ENCODE measurements at regions not wholly inside any gene's neighbourhood (a gene's known extent, or its start where the extent isn't known, plus 50 kb on each side); places are given as distances from the start of the nearest gene placed in this dataset.

DNA sequence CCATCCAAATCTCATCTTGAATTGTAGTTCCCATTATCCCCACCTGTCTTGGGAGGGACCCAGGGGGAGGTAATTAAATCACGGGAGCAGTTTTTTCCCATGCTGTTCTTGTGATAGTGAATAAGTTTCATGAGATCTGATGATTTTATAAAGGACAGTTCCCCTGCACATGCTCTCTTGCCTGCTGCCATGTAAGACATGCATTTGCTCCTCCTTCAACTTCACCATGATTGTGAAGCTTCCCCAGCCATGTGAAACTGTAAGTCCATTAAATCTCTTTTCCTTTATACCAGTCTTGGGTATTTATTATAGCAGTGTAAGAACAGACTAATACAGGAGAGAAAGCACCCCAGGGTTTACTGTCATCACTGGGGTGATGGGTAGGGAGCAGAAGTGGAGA lies 220.4 kb upstream of the NUDT4 start:
- ATAC-seq (no peak), DNase-seq (no peak)
- peaks cover 8% of the 10 kb centered on the region for H3K27me3 Mint-ChIP-seq (ENCODE audit: low read depth)
- H3K4me3 Mint-ChIP-seq, result no peak overlapping the region
- ChIA-PET POLR2A (no interaction called here), CTCF (no interaction called here)
- no peaks in the 10 kb centered on the region for H3K9me3 Mint-ChIP-seq (ENCODE audit: insufficient read depth)
- H3K27ac Mint-ChIP-seq, result no peak overlapping the region
- H3K36me3 Mint-ChIP-seq (ENCODE audit: low read depth), result no peaks in the 10 kb centered on the region
- H3K4me1 Mint-ChIP-seq (ENCODE audit: low read depth), result no peaks in the 10 kb centered on the region

DNA sequence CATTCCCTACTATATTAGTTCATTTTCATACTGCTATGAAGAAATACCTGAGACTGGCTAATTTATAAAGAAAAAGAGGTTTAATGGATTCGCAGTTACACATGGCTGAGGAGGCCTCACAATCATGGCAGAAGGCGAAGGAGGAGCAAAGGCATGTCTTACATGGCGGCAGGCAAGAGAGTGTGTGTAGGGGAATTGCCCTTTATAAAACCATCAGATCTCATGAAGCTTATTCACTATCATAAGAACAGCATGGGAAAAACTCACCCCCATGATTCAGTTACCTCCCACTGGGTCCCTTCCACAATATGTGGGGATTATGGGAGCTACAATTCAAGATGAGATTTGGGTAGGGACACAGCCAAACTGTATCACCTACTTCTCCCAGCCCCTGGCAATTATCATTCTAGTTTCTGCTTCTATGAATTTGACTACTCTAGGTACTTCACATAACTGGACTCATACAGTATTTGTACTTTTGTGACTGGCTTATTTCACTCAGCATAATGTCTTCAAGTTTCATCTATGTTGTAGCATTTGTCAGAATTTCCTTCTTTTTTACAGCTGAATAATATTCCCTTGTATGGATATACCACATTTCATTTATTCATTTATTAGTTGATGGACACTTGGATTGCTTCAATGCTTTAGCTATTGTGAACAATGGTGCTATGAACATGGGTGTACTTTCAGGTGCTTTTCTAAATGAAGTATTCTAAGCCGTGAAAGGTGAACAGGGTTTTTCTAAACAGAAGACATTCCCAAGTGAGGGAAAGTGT lies 219.5 kb upstream of the NUDT4 start:
- ChIA-PET POLR2A (no interaction called here), CTCF (no interaction called here)
- Mint-ChIP-seq H3K4me3 (no peak overlapping the region), H3K27me3 (ENCODE audit: low read depth) (peaks cover 8% of the 10 kb centered on the region), H3K27ac (no peak overlapping the region), H3K4me1 (ENCODE audit: low read depth) (no peaks in the 10 kb centered on the region), H3K36me3 (ENCODE audit: low read depth) (no peaks in the 10 kb centered on the region), H3K9me3 (ENCODE audit: insufficient read depth) (no peaks in the 10 kb centered on the region)
- no peak for ATAC-seq
- no peak for DNase-seq

DNA sequence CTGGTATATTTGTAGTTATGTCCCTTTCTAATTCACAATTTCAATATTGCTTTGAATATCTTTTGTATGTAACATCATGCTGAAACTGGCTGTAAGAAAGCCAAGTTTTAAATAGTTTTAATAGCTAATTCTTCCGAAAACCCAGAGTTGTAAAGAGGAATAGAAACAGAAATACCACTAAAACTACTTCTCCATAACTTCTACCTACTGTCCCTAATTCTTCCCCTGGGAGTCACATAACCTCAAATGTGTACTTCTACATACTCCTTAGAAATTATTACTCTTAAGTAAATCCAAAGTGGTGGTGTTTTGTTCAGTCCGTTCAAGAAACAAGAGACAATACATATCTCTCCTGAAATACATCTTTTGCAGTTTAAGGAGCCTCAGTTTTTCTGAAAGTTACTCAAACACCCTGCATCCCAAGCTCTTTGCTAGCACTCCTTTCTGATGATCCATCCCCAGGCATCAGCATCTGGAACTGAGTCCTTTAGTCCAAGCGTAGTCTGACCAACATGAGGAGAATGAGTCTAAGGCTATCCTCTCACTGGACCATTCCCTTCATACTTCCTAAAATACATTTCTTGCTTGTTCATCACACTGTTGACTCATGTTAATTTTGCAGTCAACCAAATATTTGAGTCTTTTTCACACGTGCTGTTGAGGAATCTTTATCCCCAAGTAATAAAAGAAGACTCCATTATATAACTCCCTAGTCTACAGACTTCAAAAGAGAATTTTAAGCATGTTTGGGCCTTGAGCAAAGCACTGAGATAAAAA lies 214.3 kb upstream of the NUDT4 start:
- H3K4me3 Mint-ChIP-seq, result no peak overlapping the region
- no peak for DNase-seq
- H3K4me1 Mint-ChIP-seq (ENCODE audit: low read depth), result peaks cover 4% of the 10 kb centered on the region
- H3K27ac Mint-ChIP-seq, result no peak overlapping the region
- ATAC-seq, result no peak
- POLR2A ChIA-PET, result no interaction called here
- CTCF ChIA-PET, result interaction anchor here (0.7 kb wide), 1 partner anchor 27 kb away, joined by 3 read pairs; no protein-coding TSS in a partner anchor
- peaks cover 7% of the 10 kb centered on the region for H3K27me3 Mint-ChIP-seq (ENCODE audit: low read depth)
- H3K9me3 Mint-ChIP-seq (ENCODE audit: insufficient read depth), result no peaks in the 10 kb centered on the region
- H3K36me3 Mint-ChIP-seq (ENCODE audit: low read depth), result no peaks in the 10 kb centered on the region

DNA sequence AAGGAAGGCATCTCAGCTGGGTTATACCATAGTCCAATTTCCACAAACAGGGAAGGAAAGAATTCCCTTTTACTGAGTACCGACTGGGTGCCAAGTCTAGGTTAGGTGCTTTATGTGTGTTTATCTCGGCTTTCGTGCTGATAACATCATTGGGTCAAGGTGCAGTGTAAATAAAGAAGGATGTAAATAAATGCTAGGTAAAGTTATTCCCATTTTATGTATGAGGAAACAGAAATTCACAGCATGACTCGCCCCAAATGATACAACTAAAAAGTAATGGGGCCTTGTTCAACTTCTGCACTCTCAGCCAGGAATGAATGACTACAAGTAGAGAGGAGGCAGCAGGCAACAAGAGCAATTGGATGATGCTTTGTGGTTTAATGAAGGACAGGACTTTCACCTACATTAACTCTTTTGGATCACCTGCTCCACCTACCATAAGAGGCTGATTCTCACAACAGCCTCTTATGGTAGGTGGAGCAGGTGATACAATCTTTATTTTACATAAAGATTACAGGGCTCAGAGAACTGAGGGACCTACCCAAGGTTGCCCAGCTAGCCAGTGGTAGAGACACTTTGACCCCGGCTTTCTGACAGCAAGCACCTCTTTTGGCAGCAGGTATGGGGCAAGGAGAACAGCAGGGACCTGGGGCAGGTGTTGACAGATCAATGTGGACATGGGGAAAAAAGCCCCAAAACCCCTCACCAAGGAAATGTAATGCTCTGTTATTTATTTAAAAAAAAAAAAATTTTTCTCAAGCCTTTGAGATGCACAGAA lies 213.4 kb upstream of the NUDT4 start:
- no peaks in the 10 kb centered on the region for H3K36me3 Mint-ChIP-seq (ENCODE audit: low read depth)
- ChIA-PET CTCF (no interaction called here), POLR2A (no interaction called here)
- DNase-seq, result no peak
- no peaks in the 10 kb centered on the region for H3K9me3 Mint-ChIP-seq (ENCODE audit: insufficient read depth)
- H3K27me3 Mint-ChIP-seq (ENCODE audit: low read depth), result peaks cover 7% of the 10 kb centered on the region
- peaks cover 4% of the 10 kb centered on the region for H3K4me1 Mint-ChIP-seq (ENCODE audit: low read depth)
- H3K27ac Mint-ChIP-seq, result no peak overlapping the region
- ATAC-seq, result no peak
- no peak overlapping the region for H3K4me3 Mint-ChIP-seq

DNA sequence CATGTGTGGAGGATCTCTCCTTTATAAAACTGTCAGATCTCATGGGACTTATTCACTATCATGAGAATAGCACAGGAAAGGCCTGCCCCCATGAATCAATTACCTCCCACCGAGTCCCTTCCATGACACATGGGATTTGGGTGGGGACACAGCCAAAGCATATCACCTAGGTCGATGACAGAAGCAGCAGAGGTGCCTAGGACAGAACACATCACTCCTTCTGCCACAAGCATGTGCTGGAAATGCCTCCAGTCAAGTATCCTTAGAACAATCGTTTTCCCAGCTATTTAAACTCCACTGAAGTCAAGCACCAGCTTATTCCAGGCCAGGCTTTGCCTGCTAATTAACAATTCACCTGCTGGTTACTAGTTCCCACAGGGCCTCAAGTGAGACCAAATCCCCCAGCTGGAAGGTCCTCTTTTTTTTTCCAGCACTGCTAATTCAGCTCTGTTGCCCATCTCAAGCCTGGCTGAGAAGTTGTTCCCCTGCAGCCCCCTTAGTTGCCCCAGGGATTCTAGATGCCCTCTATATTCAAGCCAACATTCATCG lies 212.3 kb upstream of the NUDT4 start:
- Mint-ChIP-seq H3K4me1 (ENCODE audit: low read depth) (peaks cover 4% of the 10 kb centered on the region), H3K36me3 (ENCODE audit: low read depth) (no peaks in the 10 kb centered on the region), H3K27ac (no peak overlapping the region), H3K27me3 (ENCODE audit: low read depth) (peaks cover 7% of the 10 kb centered on the region), H3K4me3 (no peak overlapping the region), H3K9me3 (ENCODE audit: insufficient read depth) (no peaks in the 10 kb centered on the region)
- DNase-seq, result no peak
- no peak for ATAC-seq
- ChIA-PET POLR2A (no interaction called here), CTCF (no interaction called here)

DNA sequence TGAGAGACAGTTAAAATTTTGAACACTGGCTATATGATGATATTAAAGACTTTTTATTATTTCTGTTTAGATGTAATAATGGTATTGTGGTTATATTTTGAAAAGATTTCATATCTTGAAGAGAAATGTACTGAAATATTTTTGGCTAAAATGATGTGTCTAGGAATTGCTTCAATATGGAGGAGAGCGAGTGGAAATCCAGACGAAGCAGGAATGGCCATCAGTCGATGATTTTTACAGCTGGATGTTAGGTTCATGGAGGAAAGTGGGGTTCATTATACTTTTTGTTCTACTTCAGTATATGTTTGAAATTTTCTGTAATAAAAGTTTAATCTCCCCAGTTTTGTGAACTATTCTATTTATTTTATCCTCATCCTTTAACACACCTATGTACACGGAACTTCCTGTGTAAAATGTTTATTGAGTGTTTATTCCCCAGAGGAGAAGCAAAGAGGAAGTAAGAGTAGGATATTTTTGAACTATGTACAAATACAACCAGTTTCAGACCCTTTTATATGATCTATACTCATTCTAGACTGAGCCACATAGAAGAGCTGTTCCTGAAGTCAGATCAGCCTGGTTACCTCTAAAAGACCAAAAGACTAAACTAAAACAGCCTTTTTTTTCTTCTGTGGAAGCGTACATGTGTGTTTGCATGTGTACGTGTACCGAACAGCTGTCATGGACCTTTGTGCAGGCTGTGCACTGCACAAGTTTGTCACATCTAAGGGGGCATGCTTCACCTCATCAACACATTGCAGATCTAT lies 211.0 kb upstream of the NUDT4 start:
- no peak overlapping the region for H3K27ac Mint-ChIP-seq
- ChIA-PET POLR2A (no interaction called here), CTCF (no interaction called here)
- H3K4me3 Mint-ChIP-seq, result no peak overlapping the region
- DNase-seq (no peak), ATAC-seq (no peak)
- peaks cover 4% of the 10 kb centered on the region for H3K4me1 Mint-ChIP-seq (ENCODE audit: low read depth)
- no peaks in the 10 kb centered on the region for H3K9me3 Mint-ChIP-seq (ENCODE audit: insufficient read depth)
- H3K27me3 Mint-ChIP-seq (ENCODE audit: low read depth), result peaks cover 2% of the 10 kb centered on the region
- H3K36me3 Mint-ChIP-seq (ENCODE audit: low read depth), result no peaks in the 10 kb centered on the region

DNA sequence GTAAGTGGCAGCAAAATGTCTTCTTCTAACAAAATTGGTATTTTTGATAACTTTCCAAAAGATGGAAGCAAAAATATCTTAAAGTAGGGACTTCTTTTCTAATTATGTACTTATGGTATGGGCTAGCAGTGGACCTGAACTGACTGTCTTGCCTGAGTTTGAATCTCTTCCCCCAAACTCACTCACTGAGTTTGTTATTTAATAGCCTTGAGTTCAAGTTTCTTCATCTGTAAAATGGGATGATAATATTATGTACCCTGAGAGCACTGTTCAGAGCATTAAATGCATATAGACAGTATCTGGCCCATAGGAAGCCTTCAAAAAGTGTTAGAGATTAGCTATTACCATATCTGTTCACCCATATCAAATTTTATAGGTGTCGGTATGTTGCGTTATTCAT lies 210.4 kb upstream of the NUDT4 start:
- ChIA-PET POLR2A (no interaction called here), CTCF (no interaction called here)
- no peaks in the 10 kb centered on the region for H3K9me3 Mint-ChIP-seq (ENCODE audit: insufficient read depth)
- H3K4me1 Mint-ChIP-seq (ENCODE audit: low read depth), result peaks cover 4% of the 10 kb centered on the region
- H3K27me3 Mint-ChIP-seq (ENCODE audit: low read depth), result peaks cover 2% of the 10 kb centered on the region
- H3K4me3 Mint-ChIP-seq, result no peak overlapping the region
- DNase-seq, result no peak
- H3K27ac Mint-ChIP-seq, result no peak overlapping the region
- H3K36me3 Mint-ChIP-seq (ENCODE audit: low read depth), result no peaks in the 10 kb centered on the region
- ATAC-seq, result no peak

DNA sequence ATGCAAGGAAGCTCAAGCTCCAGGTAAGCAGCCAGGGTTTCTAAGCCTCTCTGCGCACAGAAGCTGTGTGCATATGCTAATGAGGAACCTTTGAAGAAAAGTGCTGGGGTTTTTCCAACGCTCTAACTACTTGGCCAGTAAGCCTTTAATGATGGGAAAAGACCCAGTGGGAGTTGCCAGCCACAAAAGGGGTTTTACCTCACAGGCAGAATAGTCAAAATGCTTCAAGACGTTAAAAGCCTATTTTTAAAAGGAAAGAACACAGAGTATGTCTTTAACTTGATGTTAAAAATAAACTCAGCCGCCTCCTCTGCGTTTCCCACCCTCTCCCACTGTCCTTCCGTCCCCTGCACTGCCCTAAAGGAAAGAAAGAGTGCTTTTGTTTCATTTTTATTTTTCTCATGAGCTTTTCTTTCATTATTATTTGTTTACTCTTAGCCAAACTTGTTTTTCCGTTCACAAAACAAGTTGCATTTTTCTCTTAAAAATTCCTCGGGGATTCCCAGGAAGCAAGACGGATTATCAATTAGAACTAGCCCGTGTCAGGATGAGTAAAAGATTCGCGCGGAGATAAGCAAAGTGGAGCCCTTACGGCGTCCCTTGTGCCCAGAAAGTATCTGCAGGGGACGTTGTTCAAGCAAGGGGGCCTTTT lies 209.8 kb upstream of the NUDT4 start:
- no peak for DNase-seq
- CTCF ChIA-PET, result no interaction called here

DNA sequence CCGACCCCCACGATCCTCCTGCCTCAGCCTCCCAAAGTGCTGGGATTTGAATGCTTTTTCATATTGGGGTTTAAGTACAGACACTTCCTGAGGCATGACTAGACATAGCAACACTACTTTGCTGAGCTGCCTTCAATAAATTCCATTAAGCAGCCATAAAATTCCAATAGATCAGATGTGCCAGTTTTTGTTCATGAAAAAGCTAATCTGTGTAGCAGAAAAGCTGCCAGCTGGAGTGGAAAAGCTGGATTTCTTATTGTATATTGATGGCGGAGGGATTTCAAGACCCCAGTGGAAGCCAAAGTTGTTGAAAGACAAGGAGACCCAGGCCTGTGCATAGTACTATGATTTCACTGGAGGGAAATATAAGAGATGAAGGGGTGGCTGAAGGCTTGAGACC lies 209.0 kb upstream of the NUDT4 start:
- Mint-ChIP-seq H3K36me3 (ENCODE audit: low read depth) (no peaks in the 10 kb centered on the region), H3K27me3 (ENCODE audit: low read depth) (peaks cover 2% of the 10 kb centered on the region), H3K9me3 (ENCODE audit: insufficient read depth) (no peaks in the 10 kb centered on the region), H3K27ac (no peak overlapping the region), H3K4me3 (no peak overlapping the region), H3K4me1 (ENCODE audit: low read depth) (peaks cover 4% of the 10 kb centered on the region)
- DNase-seq, result no peak
- ChIA-PET POLR2A (no interaction called here), CTCF (no interaction called here)
- ATAC-seq, result no peak

More for the DNA sequence above, 209.8 kb upstream of the NUDT4 start:
- H3K9me3 Mint-ChIP-seq (ENCODE audit: insufficient read depth), result no peaks in the 10 kb centered on the region
- peaks cover 2% of the 10 kb centered on the region for H3K27me3 Mint-ChIP-seq (ENCODE audit: low read depth)
- no peak overlapping the region for H3K27ac Mint-ChIP-seq
- no peak for ATAC-seq
- peaks cover 4% of the 10 kb centered on the region for H3K4me1 Mint-ChIP-seq (ENCODE audit: low read depth)
- H3K4me3 Mint-ChIP-seq, result peak overlapping the region; percentile 39
- POLR2A ChIA-PET, result no interaction called here
- no peaks in the 10 kb centered on the region for H3K36me3 Mint-ChIP-seq (ENCODE audit: low read depth)

DNA sequence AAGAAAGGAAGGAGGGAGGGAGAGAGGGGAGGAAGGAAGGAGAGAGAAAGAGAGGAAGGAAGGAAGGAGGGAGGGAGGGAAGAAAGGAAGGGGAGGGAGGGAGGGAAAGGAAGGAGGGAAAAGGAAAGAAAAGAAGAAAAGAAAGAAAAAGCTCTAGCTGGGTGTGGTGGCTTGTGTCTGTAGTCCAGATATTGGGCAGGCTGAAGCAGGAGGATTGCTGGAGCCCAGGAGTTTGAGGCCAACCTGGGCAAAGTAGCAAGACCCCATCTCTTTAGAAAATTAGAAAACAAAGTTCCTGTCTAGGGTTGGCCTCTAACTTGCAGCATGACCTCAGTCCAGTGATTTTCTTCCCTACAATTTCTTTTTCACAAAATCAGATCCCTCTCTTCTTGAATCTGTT lies 208.2 kb upstream of the NUDT4 start:
- Mint-ChIP-seq H3K4me1 (ENCODE audit: low read depth) (peaks cover 4% of the 10 kb centered on the region), H3K27me3 (ENCODE audit: low read depth) (peaks cover 2% of the 10 kb centered on the region), H3K36me3 (ENCODE audit: low read depth) (no peaks in the 10 kb centered on the region), H3K27ac (no peak overlapping the region), H3K4me3 (no peak overlapping the region), H3K9me3 (ENCODE audit: insufficient read depth) (no peaks in the 10 kb centered on the region)
- ATAC-seq, result no peak
- no peak for DNase-seq
- ChIA-PET POLR2A (no interaction called here), CTCF (no interaction called here)

DNA sequence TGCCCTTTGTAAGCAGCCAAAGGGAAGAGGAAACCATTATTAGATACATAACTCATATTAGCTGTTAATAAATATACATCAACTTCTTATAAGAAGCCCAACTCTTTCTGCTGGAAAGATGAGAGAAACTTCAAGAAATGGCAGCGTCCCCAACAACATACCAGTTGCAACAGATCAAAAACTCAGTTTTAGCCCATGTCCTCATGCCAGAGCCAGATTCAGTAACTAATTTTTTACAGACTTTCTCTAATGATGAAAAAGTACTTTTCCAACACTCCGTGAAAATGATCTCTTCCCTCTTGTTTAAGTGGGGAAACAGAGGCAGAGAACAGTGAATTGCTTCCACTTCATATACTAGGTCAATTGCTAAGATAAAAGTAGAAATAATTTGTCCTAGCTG lies 206.8 kb upstream of the NUDT4 start:
- H3K27ac Mint-ChIP-seq, result no peak overlapping the region
- no peak overlapping the region for H3K4me3 Mint-ChIP-seq
- H3K36me3 Mint-ChIP-seq (ENCODE audit: low read depth), result no peaks in the 10 kb centered on the region
- ChIA-PET CTCF (interaction anchor here (0.6 kb wide), 1 partner anchor 256 kb away, joined by 3 read pairs; no protein-coding TSS in a partner anchor), POLR2A (no interaction called here)
- H3K9me3 Mint-ChIP-seq (ENCODE audit: insufficient read depth), result no peaks in the 10 kb centered on the region
- H3K4me1 Mint-ChIP-seq (ENCODE audit: low read depth), result peaks cover 4% of the 10 kb centered on the region
- H3K27me3 Mint-ChIP-seq (ENCODE audit: low read depth), result peaks cover 2% of the 10 kb centered on the region
- DNase-seq, result no peak
- ATAC-seq, result no peak
